NOMO-1 treated with DMSO at 0.1 percent for 48 hours (cell line): ENCODE measurements at regions not wholly inside any gene's neighbourhood (a gene's known extent, or its start where the extent isn't known, plus 50 kb on each side); places are given as distances from the start of the nearest gene placed in this dataset.
"Not testable (repeated sequence)": the region's sequence is repeated elsewhere in the genome, so short reads cannot be mapped to it uniquely, and the experiment has no call there.

Experiments
- DNase-seq: peaks from one replicate; lab custom pipeline; 2025; ENCODE audit not compliant: unreplicated experiment; lab: John Stamatoyannopoulos, UW

GRCh38 chr4:30869387-30869786 is 149.2 kb downstream of the PCDH7 start:
- DNase-seq, result not testable (repeated sequence)

GRCh38 chr4:30870513-30870912 is 150.3 kb downstream of the PCDH7 start:
- DNase-seq, result no peak

- DNase-seq, result no peak
Observed at GRCh38 chr4:30875658-30876269, 155.6 kb downstream of the PCDH7 start.

GRCh38 chr4:30879855-30880598 is 159.9 kb downstream of the PCDH7 start:
- DNase-seq, result no peak

GRCh38 chr4:30881985-30882384 is 161.8 kb downstream of the PCDH7 start:
- DNase-seq, result no peak

- no peak for DNase-seq
Observed at GRCh38 chr4:30882443-30882842, 162.3 kb downstream of the PCDH7 start.

- DNase-seq, result no peak
Observed at GRCh38 chr4:30882995-30883675, 163.0 kb downstream of the PCDH7 start.

- no peak for DNase-seq
Observed at GRCh38 chr4:30901461-30902451, 181.6 kb downstream of the PCDH7 start.

- no peak for DNase-seq
Observed at GRCh38 chr4:30903502-30904214, 183.5 kb downstream of the PCDH7 start.

GRCh38 chr4:30904215-30904555 is 184.0 kb downstream of the PCDH7 start:
- DNase-seq, result no peak

GRCh38 chr4:30904588-30904987 is 184.4 kb downstream of the PCDH7 start:
- DNase-seq, result no peak

- DNase-seq, result no peak
Observed at GRCh38 chr4:30912098-30912714, 192.0 kb downstream of the PCDH7 start.

- no peak for DNase-seq
Observed at GRCh38 chr4:30916337-30917274, 196.4 kb downstream of the PCDH7 start.

- DNase-seq, result no peak
Observed at GRCh38 chr4:30917946-30918345, 197.8 kb downstream of the PCDH7 start.

GRCh38 chr4:30919458-30919857 is 199.3 kb downstream of the PCDH7 start:
- no peak for DNase-seq

GRCh38 chr4:30920043-30920442 is 199.9 kb downstream of the PCDH7 start:
- DNase-seq, result no peak

GRCh38 chr4:30922625-30923024 is 202.5 kb downstream of the PCDH7 start:
- DNase-seq, result no peak

GRCh38 chr4:30924495-30924894 is 204.3 kb downstream of the PCDH7 start:
- no peak for DNase-seq

- DNase-seq, result no peak
Observed at GRCh38 chr4:30929649-30930048, 209.5 kb downstream of the PCDH7 start.
